ENCODE measurements at regions not wholly inside any gene's neighbourhood (a gene's known extent, or its start where the extent isn't known, plus 50 kb on each side); places are given as distances from the start of the nearest gene placed in this dataset.

GRCh38 chr16:85271198-85271597 lies 158.9 kb upstream of the CIBAR2 start:
- Histone ChIP-seq H4K20me1 (ENCODE audit: insufficient read depth, poor library complexity, severe bottlenecking) (peaks cover 6% of the 10 kb centered on the region), H2AFZ (no peak overlapping the region), H3K27ac (peak overlapping the region; percentile 34), H3K79me2 (peaks cover 4% of the 10 kb centered on the region), H3K4me1 (ENCODE audit: insufficient read depth) (no peaks in the 10 kb centered on the region), H3K9me2 (replicated peaks; ENCODE audit: insufficient read depth) (no peaks in the 10 kb centered on the region), H3K36me3 (replicated peaks; ENCODE audit: insufficient read depth, low read depth) (no peaks in the 10 kb centered on the region), H3K4me3 (no peak overlapping the region), H3K4me2 (no peak overlapping the region), H3K27me3 (no peaks in the 10 kb centered on the region), H3K9me3 (ENCODE audit: low read depth) (no peaks in the 10 kb centered on the region)
- 76% methylated on average over 7 of the region's 7 CpGs for WGBS (ENCODE audit: low lambda C conversion rate, missing lambda C conversion rate)
- DNase-seq (ENCODE audit: low spot score) = no peak
- TF ChIP-seq CTCF (IDR thresholded peaks at IDR 0.05; ENCODE audit: poor library complexity) = no peak
- no peak for TF ChIP-seq EZH2phosphoT487 (IDR thresholded peaks at IDR 0.05; ENCODE audit: low read depth, severe bottlenecking, unreplicated experiment)
- no peak for TF ChIP-seq EZH2 (IDR thresholded peaks at IDR 0.05; ENCODE audit: borderline replicate concordance)

- DNase-seq (ENCODE audit: low spot score) = no peak
- H3K4me2 ChIP-seq = no peak overlapping the region
- no peaks in the 10 kb centered on the region for H3K9me2 ChIP-seq (replicated peaks; ENCODE audit: insufficient read depth)
- no peak overlapping the region for H3K4me3 ChIP-seq
- no peaks in the 10 kb centered on the region for H3K9me3 ChIP-seq (ENCODE audit: low read depth)
- no peak overlapping the region for H3K27ac ChIP-seq
- no peaks in the 10 kb centered on the region for H3K4me1 ChIP-seq (ENCODE audit: insufficient read depth)
- peaks cover 5% of the 10 kb centered on the region for H4K20me1 ChIP-seq (ENCODE audit: insufficient read depth, poor library complexity, severe bottlenecking)
- H3K79me2 ChIP-seq = peaks cover 6% of the 10 kb centered on the region
- 97% methylated on average over 7 of the region's 7 CpGs for WGBS (ENCODE audit: low lambda C conversion rate, missing lambda C conversion rate)
- H3K27me3 ChIP-seq = no peaks in the 10 kb centered on the region
- no peaks in the 10 kb centered on the region for H3K36me3 ChIP-seq (replicated peaks; ENCODE audit: insufficient read depth, low read depth)
- TF ChIP-seq EZH2 (IDR thresholded peaks at IDR 0.05; ENCODE audit: borderline replicate concordance) = no peak
- H2AFZ ChIP-seq = no peak overlapping the region
These were observed 161.0 kb upstream of the CIBAR2 start for GRCh38 chr16:85273293-85273692.

GRCh38 chr16:85274501-85274900 lies 162.2 kb upstream of the CIBAR2 start:
- Histone ChIP-seq H3K4me2 (no peak overlapping the region), H3K4me3 (no peak overlapping the region), H3K27ac (no peak overlapping the region), H3K27me3 (no peaks in the 10 kb centered on the region), H2AFZ (no peak overlapping the region), H3K4me1 (ENCODE audit: insufficient read depth) (no peaks in the 10 kb centered on the region), H3K36me3 (replicated peaks; ENCODE audit: insufficient read depth, low read depth) (no peaks in the 10 kb centered on the region), H3K79me2 (peaks cover 6% of the 10 kb centered on the region), H3K9me2 (replicated peaks; ENCODE audit: insufficient read depth) (no peaks in the 10 kb centered on the region), H3K9me3 (ENCODE audit: low read depth) (no peaks in the 10 kb centered on the region), H4K20me1 (ENCODE audit: insufficient read depth, poor library complexity, severe bottlenecking) (peaks cover 5% of the 10 kb centered on the region)
- no peak for DNase-seq (ENCODE audit: low spot score)
- WGBS (ENCODE audit: low lambda C conversion rate, missing lambda C conversion rate) = 81% methylated on average over 7 of the region's 7 CpGs
- TF ChIP-seq EZH2 (IDR thresholded peaks at IDR 0.05; ENCODE audit: borderline replicate concordance) = no peak
- TF ChIP-seq CTCF (IDR thresholded peaks at IDR 0.05; ENCODE audit: poor library complexity) = no peak
- no peak for TF ChIP-seq EZH2phosphoT487 (IDR thresholded peaks at IDR 0.05; ENCODE audit: low read depth, severe bottlenecking, unreplicated experiment)

- Histone ChIP-seq H4K20me1 (ENCODE audit: insufficient read depth, poor library complexity, severe bottlenecking) (peaks cover 5% of the 10 kb centered on the region), H3K79me2 (peaks cover 6% of the 10 kb centered on the region), H3K4me1 (ENCODE audit: insufficient read depth) (no peaks in the 10 kb centered on the region), H3K9me3 (ENCODE audit: low read depth) (no peaks in the 10 kb centered on the region), H3K36me3 (replicated peaks; ENCODE audit: insufficient read depth, low read depth) (no peaks in the 10 kb centered on the region), H3K27ac (no peak overlapping the region), H3K27me3 (no peaks in the 10 kb centered on the region), H3K9me2 (replicated peaks; ENCODE audit: insufficient read depth) (no peaks in the 10 kb centered on the region), H2AFZ (no peak overlapping the region), H3K4me2 (no peak overlapping the region), H3K4me3 (no peak overlapping the region)
- TF ChIP-seq EZH2 (IDR thresholded peaks at IDR 0.05; ENCODE audit: borderline replicate concordance) (no peak), CTCF (IDR thresholded peaks at IDR 0.05; ENCODE audit: poor library complexity) (no peak), EZH2phosphoT487 (IDR thresholded peaks at IDR 0.05; ENCODE audit: low read depth, severe bottlenecking, unreplicated experiment) (no peak)
- WGBS (ENCODE audit: low lambda C conversion rate, missing lambda C conversion rate) = 83% methylated on average over 8 of the region's 8 CpGs
- no peak for DNase-seq (ENCODE audit: low spot score)
These were observed 162.7 kb upstream of the CIBAR2 start for GRCh38 chr16:85274924-85275323.

All from hepatocyte (in vitro differentiated cells).